GM12892 (cell line): ENCODE measurements at regions not wholly inside any gene's neighbourhood (a gene's known extent, or its start where the extent isn't known, plus 50 kb on each side); places are given as distances from the start of the nearest gene placed in this dataset.

Source experiments
- DNase-seq: peaks from one replicate; pipeline ENCODE4 v3.0.0; 2011; ENCODE audit not compliant: insufficient read length
- FAIRE-seq: peaks from 2 replicates; lab custom pipeline; 2011; peaks lifted over from hg19 to GRCh38; lab: Jason Lieb, UNC
- POLR2A ChIP-seq: IDR thresholded peaks from 2 replicates; pipeline ENCODE4 v1.6.1; 2011; ENCODE audit warnings: low read depth, low read length, control low read depth
- POLR2AphosphoS5 ChIP-seq: IDR thresholded peaks from 2 replicates; pipeline ENCODE4 v1.6.1; 2011; ENCODE audit warnings: low read depth, low read length, control low read depth
- TAF1 ChIP-seq: IDR thresholded peaks from 2 replicates; pipeline ENCODE4 v1.6.1; 2011; ENCODE audit warnings: low read depth, mild to moderate bottlenecking, control low read depth, low read length, borderline replicate concordance

DNA sequence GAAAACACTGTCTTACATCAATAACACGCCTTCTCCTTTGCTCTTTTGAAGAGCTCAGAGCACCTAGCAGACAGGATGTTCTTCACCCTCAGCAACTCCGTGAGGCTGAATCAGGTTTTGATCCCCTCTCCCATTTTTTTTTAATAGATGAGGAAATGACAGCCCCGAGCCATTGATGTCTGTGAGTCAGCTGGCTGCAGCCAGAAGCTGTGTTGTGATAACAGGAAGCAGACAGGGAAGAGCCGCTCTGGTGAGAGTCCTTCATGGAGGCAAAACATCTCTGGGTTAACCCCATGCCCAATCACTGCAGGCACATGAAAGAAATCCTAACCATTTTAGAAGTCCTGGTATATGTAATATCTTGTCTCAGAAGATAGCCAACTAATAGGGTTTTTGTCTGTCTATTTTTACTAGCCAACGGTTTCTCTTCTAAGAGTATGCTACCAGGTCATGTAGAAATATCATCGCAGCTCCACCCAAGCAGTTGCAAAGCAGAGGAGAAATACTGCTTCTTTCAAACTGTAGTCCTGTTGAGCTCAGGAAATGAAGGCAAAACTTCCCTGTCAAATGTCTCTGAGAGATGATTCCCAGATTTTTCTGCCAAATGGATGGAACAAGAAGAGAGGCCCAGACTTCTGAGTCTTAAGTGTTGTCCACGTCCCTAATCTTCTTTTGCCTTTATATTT is 568.9 kb downstream of the CCDC171 start:
- FAIRE-seq (no peak), DNase-seq (no peak)
- TF ChIP-seq TAF1: no peak
- no peak for TF ChIP-seq POLR2AphosphoS5
- no peak for TF ChIP-seq POLR2A

DNA sequence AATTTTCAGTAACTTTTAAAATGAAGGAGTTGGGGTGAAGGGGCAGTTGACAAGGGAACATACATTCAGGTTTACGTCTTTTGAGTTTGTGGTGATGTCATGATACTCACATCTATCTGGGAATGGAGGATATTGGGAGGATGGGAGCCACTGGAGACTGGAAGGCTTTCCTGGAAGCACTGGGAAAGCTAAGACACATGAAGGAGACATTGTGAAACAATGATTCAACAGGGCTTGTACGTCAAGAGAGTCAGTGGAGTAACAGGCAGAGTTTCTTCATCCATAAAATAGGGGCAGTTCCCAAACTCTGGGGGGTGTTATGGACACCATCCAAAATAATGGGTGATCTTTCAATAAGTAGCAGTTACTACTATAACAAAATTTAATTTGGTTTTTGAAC is 572.8 kb downstream of the CCDC171 start:
- FAIRE-seq (no peak), DNase-seq (no peak)
- TF ChIP-seq POLR2AphosphoS5: no peak
- TF ChIP-seq POLR2A: no peak
- TF ChIP-seq TAF1: no peak

DNA sequence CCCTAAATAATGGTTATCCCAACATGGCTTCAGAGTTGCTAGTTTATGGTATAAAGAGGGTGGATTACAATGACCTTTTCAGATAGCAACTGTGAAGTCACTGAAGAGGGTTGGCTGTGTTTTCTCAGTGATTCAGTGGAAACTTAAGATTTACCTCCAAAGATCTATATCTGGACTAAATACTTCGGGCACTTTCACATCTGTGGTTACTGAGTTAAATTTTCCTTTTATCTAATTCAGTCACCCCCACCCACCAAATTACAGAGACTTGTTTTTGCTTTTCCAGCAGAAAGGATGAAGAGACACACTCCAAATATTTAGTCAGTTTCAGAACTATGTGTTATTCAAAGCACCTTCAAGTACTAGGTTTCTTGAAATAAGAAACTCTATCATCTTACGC is 573.2 kb downstream of the CCDC171 start:
- TF ChIP-seq POLR2AphosphoS5 (no peak), POLR2A (no peak), TAF1 (no peak)
- DNase-seq (no peak), FAIRE-seq (no peak)

DNA sequence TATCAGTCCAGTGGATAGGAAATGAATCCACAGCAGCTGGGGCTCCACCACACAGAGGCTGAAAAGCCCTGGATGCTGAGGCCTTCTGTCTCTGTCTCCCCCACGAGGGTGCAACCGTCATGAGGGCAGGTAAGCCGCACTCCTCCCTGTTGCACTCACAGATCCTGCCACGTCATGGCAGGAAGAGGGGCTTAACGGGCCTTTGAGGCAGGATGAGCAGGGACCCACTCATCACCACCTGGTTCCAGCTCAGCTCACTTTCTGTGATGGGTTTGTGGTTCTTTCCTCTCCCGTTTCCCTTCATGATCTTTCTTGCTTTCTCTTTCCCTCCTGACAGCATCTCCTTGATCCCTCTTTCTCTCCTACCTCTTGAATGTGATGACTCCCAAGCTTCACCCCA is 575.2 kb downstream of the CCDC171 start:
- TF ChIP-seq POLR2A: no peak
- TF ChIP-seq POLR2AphosphoS5: no peak
- TF ChIP-seq TAF1: no peak
- FAIRE-seq: no peak
- no peak for DNase-seq

DNA sequence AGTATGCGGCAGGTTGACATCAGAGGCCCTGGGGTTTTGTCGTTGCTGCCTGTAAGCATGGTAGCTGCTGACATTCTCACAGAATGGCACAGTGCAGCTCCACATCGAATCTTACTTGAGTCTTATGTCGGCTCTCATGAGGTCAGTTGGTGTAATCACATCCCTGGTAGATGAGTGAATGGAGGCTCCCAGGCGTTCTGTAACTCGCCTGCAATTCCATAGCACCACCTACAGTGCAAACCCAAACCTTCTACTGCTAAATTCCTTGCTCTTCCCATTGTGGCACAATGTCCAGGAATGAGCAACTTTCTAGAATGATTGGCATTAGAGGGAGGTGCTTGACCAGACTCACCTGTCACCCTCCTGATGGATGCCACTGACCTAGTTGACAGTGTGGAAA is 578.4 kb downstream of the CCDC171 start:
- DNase-seq (no peak), FAIRE-seq (no peak)
- TF ChIP-seq TAF1: no peak
- no peak for TF ChIP-seq POLR2A
- no peak for TF ChIP-seq POLR2AphosphoS5

DNA sequence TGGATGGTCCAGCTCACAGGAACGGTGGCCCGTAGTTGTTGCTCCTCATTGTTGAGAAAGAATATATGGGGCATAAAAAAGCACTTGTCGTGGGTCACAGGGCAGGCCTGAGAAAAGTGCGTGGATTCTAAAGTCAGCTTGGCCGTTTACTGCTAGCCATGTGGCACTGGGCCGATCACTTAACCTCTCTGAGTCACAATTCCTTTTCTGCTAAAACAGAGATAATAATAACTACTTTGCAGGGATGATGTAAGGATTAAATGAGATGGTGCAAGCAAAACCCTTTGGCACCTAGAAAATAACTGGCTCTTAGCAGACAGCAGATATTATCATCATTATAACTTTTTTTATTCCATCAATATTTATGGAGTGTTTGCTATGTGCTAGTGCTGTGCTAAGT is 579.7 kb downstream of the CCDC171 start:
- DNase-seq (no peak), FAIRE-seq (no peak)
- TF ChIP-seq TAF1: no peak
- no peak for TF ChIP-seq POLR2A
- TF ChIP-seq POLR2AphosphoS5: no peak

DNA sequence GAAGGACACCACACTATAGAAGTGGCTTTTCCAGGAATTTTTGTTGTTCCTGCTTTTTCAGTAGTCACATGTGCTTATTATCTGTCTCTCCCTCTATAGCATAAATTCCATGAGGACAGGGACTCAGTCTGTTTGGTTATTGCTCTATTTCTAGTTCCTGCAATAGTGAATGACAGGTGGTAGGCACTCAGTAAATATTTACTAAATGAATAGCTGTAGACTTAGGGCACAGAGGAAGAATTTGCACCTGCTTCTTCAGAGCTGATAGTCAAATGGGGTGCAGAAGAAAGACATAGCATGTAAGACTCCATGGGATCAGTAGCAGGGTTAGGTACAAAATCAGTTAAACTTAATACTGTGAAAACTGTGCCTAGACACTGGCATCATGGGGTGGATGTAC is 580.2 kb downstream of the CCDC171 start:
- DNase-seq (no peak), FAIRE-seq (no peak)
- TF ChIP-seq POLR2AphosphoS5 (no peak), TAF1 (no peak), POLR2A (no peak)

DNA sequence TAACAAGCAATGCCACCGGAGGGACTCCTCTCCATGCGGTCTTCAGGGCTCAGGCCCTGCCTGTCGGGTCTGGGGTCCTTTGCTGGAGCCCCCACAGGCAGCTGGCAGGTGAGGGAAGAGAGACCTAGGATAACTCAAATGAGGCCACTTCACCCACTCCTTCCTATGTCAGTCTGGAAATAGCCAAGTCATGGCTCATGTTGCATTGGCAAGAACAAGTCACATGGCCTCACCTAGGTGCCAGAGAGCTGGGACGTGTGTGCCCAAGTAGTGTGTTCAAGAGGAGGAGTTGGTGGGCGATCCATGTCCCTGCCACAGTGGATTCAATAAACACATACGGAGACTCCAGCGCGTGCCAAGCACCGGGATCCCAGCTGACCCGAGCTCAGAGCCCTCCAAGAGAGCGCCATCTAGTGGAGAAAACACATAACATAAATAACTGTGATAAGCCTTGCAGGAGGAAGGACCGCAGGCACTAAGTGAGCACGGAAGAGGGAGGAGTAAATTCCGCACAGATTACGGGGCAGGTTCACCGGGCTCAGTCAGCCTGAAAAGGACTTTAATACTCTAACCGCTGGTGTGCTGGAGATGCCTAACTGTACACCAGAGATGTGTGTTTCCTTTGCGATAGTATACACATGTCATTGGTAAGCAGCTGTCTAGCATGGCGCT is 580.8 kb downstream of the CCDC171 start:
- TF ChIP-seq TAF1: no peak
- TF ChIP-seq POLR2A: no peak
- TF ChIP-seq POLR2AphosphoS5: no peak
- FAIRE-seq: peak; percentile 78
- peak; percentile 20 for DNase-seq

DNA sequence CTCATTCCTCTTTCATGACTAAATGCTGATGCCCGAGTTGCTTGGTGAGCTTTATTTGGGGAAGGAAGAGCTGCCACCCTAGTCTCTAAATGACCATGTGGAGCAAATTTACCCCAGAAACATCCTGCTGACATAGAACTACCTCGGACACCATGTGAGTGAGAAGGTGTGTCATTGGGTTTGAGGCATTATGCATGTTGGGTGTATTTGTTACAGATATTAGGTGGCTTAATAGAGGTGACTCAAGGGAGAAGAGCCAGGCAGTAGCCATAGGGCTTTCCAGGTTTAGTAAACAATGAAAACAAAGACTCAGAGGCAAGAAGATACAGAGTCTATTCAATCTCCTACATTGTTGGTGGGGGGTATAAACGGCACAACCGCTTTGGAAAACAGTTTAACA is 581.5 kb downstream of the CCDC171 start:
- DNase-seq (no peak), FAIRE-seq (peak; percentile 53)
- TF ChIP-seq POLR2A (no peak), TAF1 (no peak), POLR2AphosphoS5 (no peak)

DNA sequence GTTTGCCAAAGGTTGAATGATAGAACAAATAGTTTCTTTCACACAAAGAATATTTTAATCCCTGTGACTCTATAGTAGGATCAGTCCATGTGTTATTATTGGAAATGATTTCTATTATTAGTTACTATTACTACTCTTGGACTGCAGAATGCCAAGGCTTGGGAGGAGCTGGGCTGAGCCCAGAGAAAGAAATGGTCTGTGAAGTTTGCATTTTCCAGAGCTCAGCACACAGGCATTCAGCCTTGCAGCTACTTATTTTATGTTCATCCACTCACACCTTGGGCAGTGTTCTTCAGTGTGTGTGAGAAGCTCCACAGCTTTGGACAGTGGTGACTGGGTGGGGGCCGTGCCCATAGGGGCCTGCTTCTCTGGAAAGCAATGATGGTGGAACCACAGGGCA is 583.1 kb downstream of the CCDC171 start:
- no peak for FAIRE-seq
- DNase-seq: no peak
- TF ChIP-seq TAF1: no peak
- no peak for TF ChIP-seq POLR2AphosphoS5

DNA sequence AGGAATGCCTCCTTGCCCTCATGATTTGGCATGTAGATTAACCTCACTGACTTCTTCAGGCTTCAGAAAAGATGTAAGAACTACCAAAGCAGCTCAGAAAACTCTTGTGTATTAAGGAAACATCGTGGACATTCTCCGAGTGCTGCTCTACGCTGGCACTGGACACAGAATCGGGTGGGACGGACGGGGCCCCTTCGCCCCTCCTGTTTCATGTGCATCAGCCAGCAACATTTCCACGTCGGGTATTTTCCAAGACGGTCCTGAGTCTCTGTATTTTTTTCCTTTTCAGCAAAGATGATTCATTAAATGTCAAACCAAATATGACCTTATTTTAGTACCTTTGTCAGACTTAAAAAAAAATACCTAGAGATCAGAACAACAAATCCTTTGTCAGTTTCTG is 583.6 kb downstream of the CCDC171 start:
- TF ChIP-seq TAF1 (no peak), POLR2A (no peak), POLR2AphosphoS5 (no peak)
- FAIRE-seq: no peak
- DNase-seq: no peak

DNA sequence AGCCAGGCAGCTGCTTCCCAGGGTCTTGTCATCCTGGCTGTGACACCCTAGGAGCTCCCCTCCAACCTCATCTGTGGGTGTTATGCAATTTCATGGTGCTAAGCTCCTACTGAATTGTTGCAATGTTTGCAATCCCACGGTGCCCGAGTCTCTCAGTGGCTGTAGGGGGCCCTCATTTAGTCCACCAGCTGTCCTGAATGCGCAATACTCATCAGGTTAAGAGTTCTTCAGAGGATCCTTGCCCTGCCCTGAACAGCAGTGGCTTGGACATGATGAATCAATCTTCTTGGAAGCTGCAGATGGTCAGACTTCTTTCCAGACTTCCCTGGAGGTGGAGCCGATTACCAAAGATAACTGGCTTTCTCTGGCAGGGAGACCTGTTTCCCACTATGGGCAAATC is 584.1 kb downstream of the CCDC171 start:
- DNase-seq: no peak
- no peak for TF ChIP-seq TAF1
- no peak for TF ChIP-seq POLR2AphosphoS5
- no peak for TF ChIP-seq POLR2A
- FAIRE-seq: no peak
